ENCODE measurements at regions not wholly inside any gene's neighbourhood (a gene's known extent, or its start where the extent isn't known, plus 50 kb on each side); places are given as distances from the start of the nearest gene placed in this dataset.

DNA sequence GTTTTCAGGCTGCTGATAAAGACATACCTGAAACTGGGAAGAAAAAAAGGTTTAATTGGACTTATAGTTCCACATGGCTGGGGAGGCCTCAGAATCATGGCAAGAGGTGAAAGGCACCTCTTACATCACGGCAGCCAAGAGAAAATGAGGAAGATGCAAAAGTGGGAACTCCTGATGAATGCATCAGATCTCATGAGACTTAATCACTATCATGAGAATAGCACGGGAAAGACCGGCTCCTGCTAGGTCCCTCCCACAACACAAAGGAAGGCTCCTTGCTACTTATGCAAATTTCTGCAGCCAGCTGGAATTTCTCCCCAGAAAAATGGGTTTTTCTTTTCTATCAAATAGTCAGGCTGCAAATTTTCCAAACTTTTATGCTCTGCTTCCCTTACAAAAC is 174.1 kb upstream of the RMST start:
- no peak overlapping the region for H3K4me3 ChIP-seq (ENCODE audit: control insufficient read depth in 2 of 3, extremely low read depth in 1 of 3, insufficient read depth in 2 of 3, low read depth in 1 of 3, low read length in 3 of 3)
- dilution Hi-C loops (cut with MboI; ENCODE audit: extremely low pct_ligation_motif_present, low sequenced_read_pairs) = no loop called here
- H4K20me1 ChIP-seq (ENCODE audit: control insufficient read depth, extremely low read depth, insufficient read depth, low read length) = no peaks in the 10 kb centered on the region
- H3K27ac ChIP-seq (ENCODE audit: control insufficient read depth, insufficient read depth, low read length) = no peak overlapping the region
- H3K36me3 ChIP-seq (ENCODE audit: control insufficient read depth in 2 of 2, extremely low read depth in 1 of 2, insufficient read depth in 2 of 2, low read length in 2 of 2) = no peaks in the 10 kb centered on the region
- H3K9ac ChIP-seq (ENCODE audit: control insufficient read depth, extremely low read depth, insufficient read depth, low read length) = no peak overlapping the region
- no peak for TF ChIP-seq EZH2 (IDR thresholded peaks at IDR 0.05; ENCODE audit: low read length)
- TF ChIP-seq, protein P1, sequence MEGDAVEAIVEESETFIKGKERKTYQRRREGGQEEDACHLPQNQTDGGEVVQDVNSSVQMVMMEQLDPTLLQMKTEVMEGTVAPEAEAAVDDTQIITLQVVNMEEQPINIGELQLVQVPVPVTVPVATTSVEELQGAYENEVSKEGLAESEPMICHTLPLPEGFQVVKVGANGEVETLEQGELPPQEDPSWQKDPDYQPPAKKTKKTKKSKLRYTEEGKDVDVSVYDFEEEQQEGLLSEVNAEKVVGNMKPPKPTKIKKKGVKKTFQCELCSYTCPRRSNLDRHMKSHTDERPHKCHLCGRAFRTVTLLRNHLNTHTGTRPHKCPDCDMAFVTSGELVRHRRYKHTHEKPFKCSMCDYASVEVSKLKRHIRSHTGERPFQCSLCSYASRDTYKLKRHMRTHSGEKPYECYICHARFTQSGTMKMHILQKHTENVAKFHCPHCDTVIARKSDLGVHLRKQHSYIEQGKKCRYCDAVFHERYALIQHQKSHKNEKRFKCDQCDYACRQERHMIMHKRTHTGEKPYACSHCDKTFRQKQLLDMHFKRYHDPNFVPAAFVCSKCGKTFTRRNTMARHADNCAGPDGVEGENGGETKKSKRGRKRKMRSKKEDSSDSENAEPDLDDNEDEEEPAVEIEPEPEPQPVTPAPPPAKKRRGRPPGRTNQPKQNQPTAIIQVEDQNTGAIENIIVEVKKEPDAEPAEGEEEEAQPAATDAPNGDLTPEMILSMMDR (optimal IDR thresholded peaks at IDR 0.05 in 1 of 3, IDR thresholded peaks at IDR 0.05 in 1 of 3, conservative IDR thresholded peaks at IDR 0.05 in 1 of 3; ENCODE audit: extremely low read depth in 1 of 3, insufficient read depth in 2 of 3, low read length in 3 of 3) = no peak
- FAIRE-seq (no peak), DNase-seq (ENCODE audit: low read depth, low spot score) (no peak)
- no peaks in the 10 kb centered on the region for H3K79me2 ChIP-seq (ENCODE audit: control insufficient read depth, insufficient read depth, low read length)
- no peak overlapping the region for H2AFZ ChIP-seq (ENCODE audit: control insufficient read depth, low read length)
- no peaks in the 10 kb centered on the region for H3K9me1 ChIP-seq (ENCODE audit: control insufficient read depth, extremely low read depth, insufficient read depth, low read length)
- peaks cover 2% of the 10 kb centered on the region for H3K9me3 ChIP-seq (ENCODE audit: control insufficient read depth, low read depth, low read length)
- no peak overlapping the region for H3K4me2 ChIP-seq (ENCODE audit: control insufficient read depth, extremely low read depth, insufficient read depth, low read depth, low read length)
- no peaks in the 10 kb centered on the region for H3K4me1 ChIP-seq (ENCODE audit: control insufficient read depth, extremely low read depth, insufficient read depth, low read length)
- no peaks in the 10 kb centered on the region for H3K27me3 ChIP-seq (ENCODE audit: control insufficient read depth, extremely low read depth, insufficient read depth, low read length)

DNA sequence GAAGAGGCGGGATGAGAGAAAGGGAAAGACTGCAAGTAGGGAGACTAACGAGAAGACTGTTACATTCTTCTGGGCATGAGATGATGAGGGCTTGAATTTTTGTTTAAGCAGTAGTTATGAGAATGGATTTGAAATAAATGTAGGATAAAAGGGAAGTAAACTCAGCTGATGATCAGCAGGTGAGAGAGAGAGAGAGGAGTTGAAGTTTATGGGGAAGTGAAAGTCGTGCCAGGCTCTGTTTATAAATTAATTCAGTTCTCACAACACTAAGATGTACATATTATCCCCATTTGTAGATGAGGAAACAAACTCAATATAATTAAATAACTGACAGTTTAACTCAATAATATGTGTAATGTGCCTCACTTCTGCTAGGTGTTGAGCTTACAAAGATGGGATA is 170.0 kb upstream of the RMST start:
- no peaks in the 10 kb centered on the region for H3K4me1 ChIP-seq (ENCODE audit: control insufficient read depth, extremely low read depth, insufficient read depth, low read length)
- H4K20me1 ChIP-seq (ENCODE audit: control insufficient read depth, extremely low read depth, insufficient read depth, low read length) = no peaks in the 10 kb centered on the region
- no peak overlapping the region for H3K27ac ChIP-seq (ENCODE audit: control insufficient read depth, insufficient read depth, low read length)
- no peak overlapping the region for H3K4me2 ChIP-seq (ENCODE audit: control insufficient read depth, extremely low read depth, insufficient read depth, low read depth, low read length)
- TF ChIP-seq, protein P1 (optimal IDR thresholded peaks at IDR 0.05 in 1 of 3, IDR thresholded peaks at IDR 0.05 in 1 of 3, conservative IDR thresholded peaks at IDR 0.05 in 1 of 3; ENCODE audit: extremely low read depth in 1 of 3, insufficient read depth in 2 of 3, low read length in 3 of 3) = no peak
- no peak for TF ChIP-seq EZH2 (IDR thresholded peaks at IDR 0.05; ENCODE audit: low read length)
- dilution Hi-C loops (cut with MboI; ENCODE audit: extremely low pct_ligation_motif_present, low sequenced_read_pairs) = no loop called here
- H3K4me3 ChIP-seq (ENCODE audit: control insufficient read depth in 2 of 3, extremely low read depth in 1 of 3, insufficient read depth in 2 of 3, low read depth in 1 of 3, low read length in 3 of 3) = no peak overlapping the region
- no peak overlapping the region for H3K9ac ChIP-seq (ENCODE audit: control insufficient read depth, extremely low read depth, insufficient read depth, low read length)
- no peaks in the 10 kb centered on the region for H3K79me2 ChIP-seq (ENCODE audit: control insufficient read depth, insufficient read depth, low read length)
- no peak overlapping the region for H2AFZ ChIP-seq (ENCODE audit: control insufficient read depth, low read length)
- H3K27me3 ChIP-seq (ENCODE audit: control insufficient read depth, extremely low read depth, insufficient read depth, low read length) = no peaks in the 10 kb centered on the region
- FAIRE-seq (no peak), DNase-seq (ENCODE audit: low read depth, low spot score) (no peak)
- no peaks in the 10 kb centered on the region for H3K36me3 ChIP-seq (ENCODE audit: control insufficient read depth in 2 of 2, extremely low read depth in 1 of 2, insufficient read depth in 2 of 2, low read length in 2 of 2)
- H3K9me3 ChIP-seq (ENCODE audit: control insufficient read depth, low read depth, low read length) = peaks cover 2% of the 10 kb centered on the region
- H3K9me1 ChIP-seq (ENCODE audit: control insufficient read depth, extremely low read depth, insufficient read depth, low read length) = no peaks in the 10 kb centered on the region
